GM18858 (cell line): ENCODE measurements at regions not wholly inside any gene's neighbourhood (a gene's known extent, or its start where the extent isn't known, plus 50 kb on each side); places are given as distances from the start of the nearest gene placed in this dataset.

Experiments
- ATAC-seq: cut with Tn5 transposase; IDR thresholded peaks from one replicate; pipeline ENCODE4 v1.9.1; 2021; ENCODE audit not compliant: unreplicated experiment

DNA sequence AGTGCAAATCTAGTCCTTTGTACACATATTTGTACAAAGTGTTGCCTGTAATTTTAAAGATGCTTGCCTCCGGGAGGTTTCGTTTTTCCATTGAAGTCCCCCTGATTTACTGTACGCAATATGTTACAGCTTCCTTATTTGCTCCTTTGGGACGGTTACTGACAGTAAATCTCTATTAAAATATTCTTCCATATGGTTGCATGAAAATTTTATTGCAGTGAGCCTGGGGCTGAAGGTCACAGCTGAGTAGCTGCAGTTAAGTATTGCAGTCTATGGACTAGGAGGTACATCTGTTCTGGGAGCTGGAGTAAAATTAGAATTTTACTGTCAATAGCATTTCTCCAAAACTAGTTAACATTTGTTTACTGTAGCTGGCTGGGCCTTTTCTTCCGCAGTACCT, 119.2 kb downstream of the ETAA1 start:
- no peak for ATAC-seq

DNA sequence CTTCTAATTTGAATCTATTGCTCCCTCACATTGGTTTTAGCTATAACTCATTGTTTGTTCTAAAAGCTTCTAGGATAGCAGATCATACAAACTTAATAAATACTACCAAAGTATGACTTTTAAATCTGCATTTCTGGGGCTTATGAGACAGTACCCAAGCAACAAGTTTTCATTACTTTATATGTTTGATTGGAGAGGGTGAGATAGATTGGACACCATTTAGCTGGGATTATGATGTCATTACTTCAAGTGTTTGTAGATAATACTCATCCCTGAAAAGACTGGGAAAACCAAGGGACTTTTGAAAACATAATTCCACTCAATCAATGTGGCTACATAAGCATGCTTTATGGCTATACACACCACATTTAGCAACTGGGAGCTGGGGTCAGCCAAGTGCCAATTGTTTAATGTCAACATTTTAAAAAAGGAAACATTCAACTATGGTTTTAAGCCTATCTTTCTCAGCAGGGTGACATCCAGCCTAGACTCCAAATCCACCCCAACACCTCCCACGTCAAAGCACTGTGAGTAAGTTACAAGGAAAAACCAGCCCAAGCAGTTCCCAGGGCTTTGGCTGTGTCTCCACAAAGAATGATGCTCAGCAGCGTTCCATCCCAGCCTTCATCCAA, 119.9 kb downstream of the ETAA1 start:
- no peak for ATAC-seq

DNA sequence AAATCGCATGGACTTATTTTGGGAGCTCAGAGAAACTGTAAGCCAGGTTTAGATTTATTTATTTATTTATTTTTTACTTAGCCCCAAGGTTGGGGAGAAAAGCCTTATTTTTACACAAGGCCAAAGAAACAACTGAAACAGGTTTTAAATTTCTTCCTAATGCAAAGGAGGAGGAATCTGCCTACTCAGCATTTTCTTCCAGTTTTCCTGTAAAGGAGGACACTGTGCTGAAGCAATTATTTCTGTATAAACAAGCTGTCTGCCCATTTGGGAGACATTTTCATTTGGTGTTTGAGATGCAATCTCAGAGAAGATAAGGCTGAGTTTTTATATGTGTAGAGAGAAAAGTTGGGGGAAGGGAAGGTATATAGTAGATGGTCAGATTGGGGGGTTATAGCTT, 125.0 kb downstream of the ETAA1 start:
- no peak for ATAC-seq

DNA sequence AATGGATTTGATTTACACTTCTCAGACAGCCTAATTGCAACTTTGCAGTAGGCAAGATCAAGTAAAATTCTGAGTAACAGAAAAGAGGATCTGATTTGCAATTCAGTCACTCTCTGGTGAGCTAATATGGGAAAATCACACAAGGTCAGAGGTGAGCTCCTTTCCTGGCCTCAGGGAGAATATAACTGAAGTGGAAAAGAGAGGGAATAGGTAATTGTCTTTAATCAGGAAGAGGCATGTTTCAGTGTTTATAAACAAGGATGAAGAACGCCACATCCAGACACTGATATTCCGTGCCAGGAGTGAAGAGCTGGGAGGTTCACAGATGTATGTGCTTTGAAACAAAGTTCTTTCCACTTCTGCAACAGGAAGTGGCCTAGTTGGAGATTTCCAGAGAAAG, 127.1 kb downstream of the ETAA1 start:
- ATAC-seq = no peak

DNA sequence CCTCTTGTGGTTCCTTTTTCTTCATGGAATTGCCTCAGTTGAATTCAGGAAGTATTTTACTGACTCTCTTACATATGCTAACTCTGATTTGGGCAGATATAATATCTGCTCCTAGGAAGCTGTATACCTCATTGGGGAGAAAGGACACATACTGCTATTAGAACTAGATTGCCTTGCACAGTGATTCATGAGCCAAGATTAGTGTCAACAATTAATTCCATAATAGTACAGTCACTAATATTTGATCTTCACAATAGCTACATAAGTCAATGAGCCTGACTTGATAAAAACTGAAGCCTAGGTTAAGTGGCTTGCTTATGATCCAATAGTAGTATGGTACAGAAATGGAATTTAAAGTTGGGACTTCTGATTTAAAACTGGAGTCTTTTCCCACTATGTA, 127.6 kb downstream of the ETAA1 start:
- ATAC-seq = no peak

DNA sequence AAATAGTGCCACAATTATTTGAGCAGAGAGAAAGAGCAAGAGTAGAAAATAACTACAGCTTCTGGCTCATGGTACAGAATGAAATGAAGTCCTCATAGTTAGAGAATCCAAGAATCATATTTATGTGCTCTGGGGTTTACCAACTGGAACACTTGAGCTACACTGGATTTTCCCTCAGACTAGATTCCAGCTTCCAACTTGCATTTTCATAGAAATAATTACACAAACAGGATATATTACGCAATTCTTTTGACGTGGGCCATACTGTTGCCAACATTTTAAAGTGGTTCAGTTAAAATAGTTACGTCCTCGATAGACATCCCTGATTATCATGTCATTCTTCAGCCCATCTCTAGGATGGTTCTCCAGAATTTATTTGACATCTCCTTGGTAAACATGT, 129.2 kb downstream of the ETAA1 start:
- ATAC-seq = no peak

DNA sequence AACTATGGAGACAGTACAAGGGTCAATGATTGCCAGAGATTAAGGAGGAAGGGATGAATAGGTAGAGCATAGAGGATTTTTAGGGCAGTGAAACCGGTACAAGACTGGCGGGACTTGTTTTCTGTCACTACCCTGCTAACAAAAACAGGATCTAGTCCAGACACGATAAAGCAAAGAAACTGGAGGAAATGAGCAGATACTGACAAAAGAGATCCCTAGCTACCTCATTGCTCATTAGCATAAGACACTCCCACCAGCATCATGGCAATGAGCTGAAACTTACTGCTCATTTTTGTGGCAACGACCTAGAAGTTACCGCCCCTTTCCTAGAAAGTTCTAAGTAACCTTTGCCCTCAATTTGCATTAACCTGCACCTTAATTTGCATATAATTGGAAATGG, 131.2 kb downstream of the ETAA1 start:
- no peak for ATAC-seq

DNA sequence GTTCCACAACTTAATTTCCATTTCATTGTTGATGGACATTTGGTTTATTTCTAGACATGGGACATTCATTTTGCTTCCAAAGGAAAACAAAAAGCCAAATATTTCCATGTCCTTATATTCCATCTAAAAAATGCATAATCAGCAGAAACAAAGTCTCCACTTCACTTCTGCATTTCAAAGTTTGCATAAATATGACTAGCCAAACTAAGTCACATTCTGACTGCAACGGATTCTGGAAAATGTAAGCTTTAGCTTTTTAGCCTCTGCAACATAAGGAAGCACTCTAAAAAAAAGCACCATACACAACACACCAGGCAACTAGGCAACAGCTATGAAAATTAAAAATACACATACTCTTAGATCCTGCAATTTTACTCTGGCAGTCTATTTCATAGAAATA, 135.3 kb downstream of the ETAA1 start:
- ATAC-seq = no peak

DNA sequence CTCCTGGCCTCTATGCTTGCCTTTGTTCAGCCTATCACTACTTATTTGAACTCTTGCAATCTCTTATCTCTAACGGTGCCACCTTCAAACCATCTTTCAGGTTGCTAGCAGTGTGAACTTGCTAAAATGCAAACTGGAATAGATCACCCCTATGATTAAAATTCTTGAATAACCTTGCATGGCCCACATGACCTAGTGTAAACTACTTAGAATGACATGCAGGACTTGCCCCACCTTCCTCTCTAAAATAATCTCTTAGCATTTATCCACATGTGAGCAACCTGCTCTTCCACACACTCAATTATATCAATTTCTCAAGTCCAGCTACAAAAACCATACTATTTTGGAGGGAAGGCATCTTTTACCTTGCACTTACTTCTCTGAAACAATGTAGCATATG, 137.6 kb downstream of the ETAA1 start:
- ATAC-seq = no peak

DNA sequence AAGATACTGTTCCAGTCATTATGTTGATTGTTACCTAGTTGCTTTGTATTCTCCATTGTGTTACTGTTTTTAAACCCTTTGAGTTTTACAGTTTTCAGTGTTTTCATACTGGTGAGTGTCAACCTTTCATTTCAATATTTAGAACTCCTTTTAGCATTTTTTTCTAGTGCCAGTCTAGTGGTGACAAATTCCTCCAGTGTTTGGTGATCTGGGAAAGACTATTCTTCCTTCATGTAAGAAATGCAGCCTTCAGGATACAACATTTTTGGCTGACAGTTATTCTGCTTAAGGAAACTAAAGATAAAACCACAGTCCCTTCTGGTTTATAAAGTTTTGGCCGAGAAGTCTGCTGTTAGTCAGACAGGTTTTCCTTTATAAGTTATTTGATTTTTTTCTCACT, 143.8 kb downstream of the ETAA1 start:
- ATAC-seq = no peak

DNA sequence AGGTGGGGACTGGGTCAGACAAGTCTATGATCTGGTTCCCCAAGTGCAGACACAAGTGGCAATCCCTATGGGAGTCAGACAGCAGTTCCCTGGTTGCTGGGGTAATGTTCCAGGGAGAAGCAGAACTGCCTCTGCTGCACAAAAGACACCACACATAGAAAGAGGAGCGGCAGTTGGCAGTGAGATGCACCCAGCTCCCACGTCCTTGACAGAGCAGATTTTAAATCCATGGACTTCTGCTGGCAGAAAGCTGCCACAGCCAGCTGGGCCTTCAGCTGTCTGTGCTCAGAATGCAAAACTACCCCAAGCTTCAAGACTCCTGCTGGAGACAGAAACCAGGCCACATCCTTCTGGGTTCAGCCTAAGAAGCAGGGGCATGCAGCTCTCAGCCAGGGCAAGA, 147.2 kb downstream of the ETAA1 start:
- ATAC-seq = no peak

DNA sequence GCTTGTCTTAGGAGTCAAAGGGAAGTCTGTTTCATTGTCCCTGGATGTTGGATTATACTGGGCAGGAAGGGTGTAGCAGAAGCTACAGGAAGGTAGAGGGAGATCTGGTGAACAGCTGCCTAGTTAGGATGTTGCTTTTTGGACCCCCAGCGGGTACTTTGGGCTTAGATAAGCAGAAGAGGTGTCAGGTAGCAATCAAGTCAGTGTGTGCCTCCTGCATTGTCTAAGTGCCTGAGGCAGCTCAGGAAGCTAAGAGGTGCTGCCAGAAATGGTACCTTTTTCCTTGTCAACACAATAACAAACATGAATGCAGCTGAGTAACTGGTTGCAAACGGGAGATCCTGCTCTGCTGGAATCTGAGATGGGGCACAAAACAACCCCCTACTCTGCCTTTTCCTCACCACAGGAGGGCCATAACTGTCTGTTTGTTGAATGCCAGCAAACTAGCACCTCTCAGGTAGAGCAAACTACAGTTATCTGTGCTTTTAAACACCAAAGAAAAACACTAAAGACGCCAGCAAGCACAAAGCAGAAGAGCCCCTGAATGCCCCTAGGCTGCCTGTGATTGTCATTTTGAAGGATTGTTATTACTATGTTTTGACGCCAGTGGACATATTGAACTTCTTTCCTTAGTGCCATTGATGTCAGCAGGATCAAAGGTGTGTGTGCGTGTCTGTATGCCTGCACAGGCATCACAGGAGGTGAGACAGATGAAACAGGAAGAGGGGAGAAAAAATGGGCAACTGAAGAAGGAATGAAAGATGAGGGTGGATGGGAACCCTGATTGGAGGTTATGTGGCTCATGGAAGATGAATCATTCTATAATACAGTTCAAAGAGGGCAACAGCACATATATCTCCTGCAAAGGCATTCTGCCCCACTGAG, 151.4 kb downstream of the ETAA1 start:
- no peak for ATAC-seq

DNA sequence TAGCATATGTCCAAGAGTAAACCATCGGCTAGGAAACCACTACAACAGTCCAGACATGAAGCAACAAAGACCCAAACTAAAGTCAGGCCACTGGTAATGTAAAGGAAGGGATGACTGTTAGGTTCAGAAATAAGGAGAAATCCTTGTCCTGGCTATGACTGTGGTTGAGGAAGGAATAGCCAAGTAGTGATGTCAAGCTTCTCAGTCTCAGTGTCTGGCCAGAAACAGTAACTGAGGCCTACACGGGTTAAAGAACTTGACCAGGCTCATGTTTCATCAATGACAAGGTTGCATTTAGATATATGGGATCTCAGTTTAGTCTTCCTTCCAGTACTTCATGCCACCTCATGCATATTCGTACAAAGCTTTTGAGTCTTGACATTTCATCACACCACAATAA, 162.0 kb downstream of the ETAA1 start:
- ATAC-seq = no peak

DNA sequence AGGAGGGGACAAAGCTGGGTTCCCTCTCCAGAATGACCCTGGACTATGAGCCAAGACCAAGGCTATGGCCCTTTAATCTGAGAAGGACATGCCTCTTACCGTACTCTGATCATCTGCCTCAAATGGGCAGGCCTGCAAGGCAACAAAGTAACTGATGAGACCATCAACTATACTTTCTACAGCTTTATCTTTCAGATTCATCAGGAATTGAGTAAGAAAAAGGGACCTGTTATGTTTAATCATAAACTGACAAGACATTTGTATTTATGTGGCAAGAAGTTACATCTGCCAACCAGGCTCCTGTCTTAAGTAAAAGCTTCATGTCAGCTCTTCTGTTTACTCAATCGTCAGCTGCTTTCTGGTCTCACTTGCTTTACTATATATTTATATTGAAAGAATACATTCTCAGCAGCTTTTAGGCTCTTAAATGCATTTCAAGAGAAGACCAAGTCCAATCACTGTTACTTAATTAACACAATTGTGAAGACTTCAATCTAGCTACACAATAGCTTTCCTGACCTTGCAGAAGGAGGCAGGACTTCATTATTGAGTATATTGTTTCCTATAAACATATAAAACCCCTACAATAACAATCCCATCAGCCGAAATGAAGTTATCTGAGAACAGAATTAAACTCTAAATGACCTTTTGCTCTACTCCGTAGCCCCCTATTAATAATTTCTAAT, 163.8 kb downstream of the ETAA1 start:
- no peak for ATAC-seq

DNA sequence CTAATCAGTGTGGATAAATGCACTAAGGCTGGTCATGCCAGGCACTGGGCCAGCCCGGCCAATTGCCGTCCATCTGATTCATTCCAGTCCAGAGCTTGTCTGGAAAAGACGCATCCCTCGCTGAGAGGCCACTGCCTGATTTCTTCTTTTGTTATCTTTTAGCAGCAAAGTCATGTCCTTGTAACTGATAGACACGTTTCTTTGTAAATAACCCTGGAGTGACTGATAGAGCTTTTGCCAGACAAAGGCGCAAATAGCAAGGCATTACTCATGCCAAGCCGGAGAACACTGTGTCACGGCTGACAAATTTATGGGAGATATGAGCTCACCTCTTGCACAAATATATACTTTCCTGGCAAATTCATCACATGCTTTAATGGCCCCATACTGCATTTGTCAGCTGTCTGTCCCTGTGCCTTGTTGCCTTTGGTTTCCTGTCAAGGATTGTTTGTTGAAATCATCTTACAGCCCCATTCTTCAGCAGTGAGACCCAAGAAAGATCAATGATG, 164.4 kb downstream of the ETAA1 start:
- no peak for ATAC-seq

DNA sequence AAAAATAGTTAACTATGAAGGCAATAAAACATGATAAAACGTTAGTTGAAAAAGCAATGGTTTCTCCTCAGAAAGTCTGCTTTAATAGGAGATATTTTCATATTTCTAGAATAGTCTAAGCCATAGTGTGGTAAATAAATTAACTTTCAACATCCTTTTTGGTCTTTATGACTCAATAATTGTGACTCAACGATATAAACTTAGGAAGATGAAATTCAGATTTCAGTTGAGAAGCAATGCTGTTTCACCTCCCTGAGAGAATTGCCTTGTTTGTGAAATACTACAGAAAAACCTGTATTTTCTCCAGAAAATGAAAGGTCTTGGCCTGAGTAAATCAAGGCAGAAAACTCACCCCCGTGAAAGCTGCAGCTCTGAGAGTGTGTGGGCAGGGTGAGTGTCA, 166.9 kb downstream of the ETAA1 start:
- no peak for ATAC-seq

DNA sequence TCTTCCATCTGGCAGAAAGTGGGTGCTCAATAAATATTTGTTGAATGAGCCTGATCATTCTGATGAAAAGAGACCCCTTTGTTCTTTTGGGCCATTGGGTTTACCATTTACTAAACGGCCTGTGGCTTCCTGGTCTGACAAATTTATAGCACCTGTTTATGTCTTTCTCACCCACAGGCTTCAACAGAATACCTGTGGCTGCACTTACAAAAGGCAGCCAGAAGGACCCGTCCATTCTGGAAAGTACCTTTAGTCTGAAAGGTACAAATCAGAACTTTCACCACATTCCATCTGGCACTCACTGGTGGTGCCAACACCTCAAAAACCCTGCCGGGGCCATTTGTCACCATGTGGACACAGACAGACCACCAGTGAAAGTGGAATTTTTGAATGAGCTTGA, 167.5 kb downstream of the ETAA1 start:
- no peak for ATAC-seq

DNA sequence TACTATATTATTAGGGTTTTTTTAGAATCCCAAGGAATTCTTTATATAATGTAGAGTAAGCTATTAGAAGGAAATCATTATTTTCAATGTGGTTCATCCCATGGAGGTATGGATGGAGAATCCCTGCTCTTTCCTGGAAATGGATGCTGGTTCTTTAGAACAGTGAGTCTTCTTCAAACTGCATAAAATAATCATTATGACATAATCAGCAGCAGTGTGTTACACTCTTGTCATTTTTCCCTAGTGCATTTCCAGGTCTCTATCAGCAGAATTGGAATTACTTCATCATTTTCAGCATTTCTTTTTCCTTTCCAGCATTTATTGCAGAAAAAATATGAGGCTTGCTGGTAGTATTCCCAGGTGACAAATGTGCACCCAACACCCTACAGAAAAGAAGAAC, 168.1 kb downstream of the ETAA1 start:
- no peak for ATAC-seq

DNA sequence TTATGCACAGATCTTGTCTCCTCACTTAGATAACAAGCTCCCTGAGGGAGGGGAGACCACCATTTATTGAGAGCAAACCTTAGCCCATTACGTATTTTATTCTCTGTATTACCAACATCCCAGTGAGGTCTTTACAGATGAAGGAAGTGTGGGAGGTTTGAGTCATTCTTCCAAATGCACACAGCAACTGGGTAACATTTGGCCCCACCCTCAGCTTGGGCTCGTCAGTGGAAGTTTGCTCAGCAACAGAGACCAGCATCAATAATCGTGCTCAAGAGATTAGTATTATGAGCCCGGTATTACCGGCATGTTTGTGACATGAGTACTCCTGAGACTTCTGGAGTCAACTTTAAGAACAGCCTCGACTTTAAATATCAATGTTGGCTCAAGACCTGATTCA, 168.6 kb downstream of the ETAA1 start:
- no peak for ATAC-seq

DNA sequence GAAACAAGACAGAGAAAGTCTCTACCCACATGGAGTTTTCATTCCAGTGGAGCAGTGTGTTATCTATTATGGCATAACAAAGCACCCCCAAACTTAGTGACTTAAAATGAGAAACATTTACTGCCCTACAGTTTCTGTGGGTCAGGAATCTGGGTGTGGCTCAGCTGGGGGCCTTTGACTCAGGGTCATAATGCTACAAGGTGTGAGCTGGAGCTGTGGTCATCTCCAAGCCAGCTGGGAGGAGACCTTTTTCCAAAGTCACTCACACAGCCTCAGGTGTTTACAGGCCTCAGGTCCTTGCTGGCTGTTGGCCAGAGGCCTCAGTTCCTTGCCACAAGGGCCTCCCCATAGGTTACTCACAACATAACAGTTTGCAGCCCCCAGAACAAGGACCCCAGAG, 169.2 kb downstream of the ETAA1 start:
- ATAC-seq = no peak

DNA sequence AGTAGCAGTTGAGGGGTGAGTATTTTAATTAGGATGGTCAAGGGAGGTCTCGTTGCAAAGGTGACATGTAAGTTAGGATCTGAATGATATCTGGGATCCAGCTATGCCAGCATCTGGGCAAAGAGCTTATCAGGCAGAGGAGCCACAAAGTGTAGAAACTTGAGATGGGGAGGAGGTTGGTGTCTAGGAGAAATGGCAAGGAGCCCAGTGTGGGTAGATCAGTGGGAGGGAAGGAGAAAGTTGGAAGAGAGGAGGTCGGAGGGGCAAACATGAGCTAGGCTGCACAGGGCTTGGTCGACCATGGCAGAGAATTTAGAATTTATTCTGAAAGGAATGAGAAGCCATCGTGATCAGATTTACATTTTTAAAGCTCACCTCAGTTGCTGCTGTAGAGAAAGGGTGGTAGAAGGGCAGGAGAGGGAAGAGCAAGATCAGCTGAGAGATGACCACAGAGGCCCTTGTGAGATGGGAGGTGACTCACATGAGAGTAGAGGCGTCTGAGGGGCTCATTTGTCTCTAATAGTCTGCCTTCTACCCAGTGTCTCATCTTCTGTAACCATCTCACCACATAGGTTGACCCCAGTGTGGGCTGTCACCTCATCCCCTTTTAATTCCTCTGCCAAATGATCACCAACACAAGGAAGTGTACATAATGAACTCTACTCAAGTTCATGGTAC, 170.0 kb downstream of the ETAA1 start:
- no peak for ATAC-seq
